ENCODE measurements at regions not wholly inside any gene's neighbourhood (a gene's known extent, or its start where the extent isn't known, plus 50 kb on each side); places are given as distances from the start of the nearest gene placed in this dataset.
"Not testable (repeated sequence)": the region's sequence is repeated elsewhere in the genome, so short reads cannot be mapped to it uniquely, and the experiment has no call there.

DNA sequence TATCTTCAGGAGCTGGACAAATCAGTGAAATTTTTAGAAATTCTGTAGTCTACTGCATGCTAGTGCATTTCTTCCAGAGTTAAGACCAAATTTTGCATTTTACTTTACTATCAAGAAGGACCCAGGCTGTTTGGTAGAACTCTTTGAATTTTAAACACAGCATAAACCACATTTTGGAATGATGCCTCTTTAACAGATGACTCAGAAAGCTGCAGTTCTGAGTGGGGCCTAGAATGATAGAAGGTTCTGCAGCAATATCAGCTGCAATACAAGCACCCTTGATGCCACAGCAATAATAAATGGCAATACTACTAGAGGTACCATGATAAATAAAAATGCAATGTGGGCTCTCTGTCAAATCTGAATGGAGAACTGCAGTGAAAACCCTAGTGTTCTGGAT lies 198.7 kb downstream of the TMA16 start:
- Histone ChIP-seq H3K36me3 (ENCODE audit: low read depth) (no peaks in the 10 kb centered on the region), H3K4me3 (no peak overlapping the region), H3K9me3 (no peaks in the 10 kb centered on the region), H3K4me1 (ENCODE audit: low read depth) (no peaks in the 10 kb centered on the region)
- no peak for DNase-seq
- TF ChIP-seq, protein P1, sequence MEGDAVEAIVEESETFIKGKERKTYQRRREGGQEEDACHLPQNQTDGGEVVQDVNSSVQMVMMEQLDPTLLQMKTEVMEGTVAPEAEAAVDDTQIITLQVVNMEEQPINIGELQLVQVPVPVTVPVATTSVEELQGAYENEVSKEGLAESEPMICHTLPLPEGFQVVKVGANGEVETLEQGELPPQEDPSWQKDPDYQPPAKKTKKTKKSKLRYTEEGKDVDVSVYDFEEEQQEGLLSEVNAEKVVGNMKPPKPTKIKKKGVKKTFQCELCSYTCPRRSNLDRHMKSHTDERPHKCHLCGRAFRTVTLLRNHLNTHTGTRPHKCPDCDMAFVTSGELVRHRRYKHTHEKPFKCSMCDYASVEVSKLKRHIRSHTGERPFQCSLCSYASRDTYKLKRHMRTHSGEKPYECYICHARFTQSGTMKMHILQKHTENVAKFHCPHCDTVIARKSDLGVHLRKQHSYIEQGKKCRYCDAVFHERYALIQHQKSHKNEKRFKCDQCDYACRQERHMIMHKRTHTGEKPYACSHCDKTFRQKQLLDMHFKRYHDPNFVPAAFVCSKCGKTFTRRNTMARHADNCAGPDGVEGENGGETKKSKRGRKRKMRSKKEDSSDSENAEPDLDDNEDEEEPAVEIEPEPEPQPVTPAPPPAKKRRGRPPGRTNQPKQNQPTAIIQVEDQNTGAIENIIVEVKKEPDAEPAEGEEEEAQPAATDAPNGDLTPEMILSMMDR (IDR thresholded peaks at IDR 0.05), result no peak
- no peak for ATAC-seq
- intact Hi-C loops (cut with DNase I, micrococcal nuclease), result no loop called here

DNA sequence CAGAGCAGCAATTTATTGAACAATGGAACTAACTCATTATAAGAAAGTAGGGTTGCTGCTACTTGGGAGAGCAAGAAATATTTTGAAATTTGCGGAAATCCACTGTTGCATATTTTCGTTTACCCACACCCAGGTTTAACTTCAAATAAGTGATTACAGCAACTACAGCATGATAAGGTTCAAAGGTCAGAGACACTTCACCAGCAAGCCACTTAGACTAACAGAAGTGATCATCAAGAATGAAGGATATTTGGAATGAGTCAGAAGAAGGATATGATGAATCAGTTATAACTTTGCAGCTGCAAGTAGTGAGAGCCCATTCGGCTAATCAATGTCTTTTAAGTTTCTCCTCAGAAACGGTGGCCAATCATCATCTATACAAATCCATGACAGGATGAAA lies 199.3 kb downstream of the TMA16 start:
- H3K4me3 ChIP-seq, result no peak overlapping the region
- H3K9me3 ChIP-seq, result no peaks in the 10 kb centered on the region
- TF ChIP-seq, protein P1 (IDR thresholded peaks at IDR 0.05), result no peak
- no peaks in the 10 kb centered on the region for H3K4me1 ChIP-seq (ENCODE audit: low read depth)
- DNase-seq, result no peak
- ATAC-seq, result no peak
- intact Hi-C loops (cut with DNase I, micrococcal nuclease), result no loop called here
- no peaks in the 10 kb centered on the region for H3K36me3 ChIP-seq (ENCODE audit: low read depth)

DNA sequence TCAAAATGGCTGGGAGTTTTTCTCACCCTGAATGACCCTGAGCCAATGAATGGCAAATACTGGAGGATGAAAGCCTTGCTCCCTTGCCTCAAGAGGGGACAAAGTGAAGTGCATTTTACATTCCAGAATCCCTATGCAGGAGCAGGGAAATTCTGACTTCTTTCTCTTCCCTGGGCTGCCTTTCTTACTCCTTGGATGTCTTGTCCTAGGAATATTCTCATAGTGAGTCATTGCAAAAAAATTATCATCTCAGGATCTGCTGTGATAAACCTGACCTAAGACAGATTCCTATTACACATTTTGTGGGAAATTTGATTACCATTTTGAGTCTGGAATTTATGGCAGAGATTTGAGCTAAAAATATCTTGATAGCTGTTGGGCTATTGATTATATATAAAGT lies 199.9 kb downstream of the TMA16 start:
- TF ChIP-seq, protein P1 (IDR thresholded peaks at IDR 0.05), result no peak
- H3K36me3 ChIP-seq (ENCODE audit: low read depth), result no peaks in the 10 kb centered on the region
- ATAC-seq, result no peak
- no peaks in the 10 kb centered on the region for H3K4me1 ChIP-seq (ENCODE audit: low read depth)
- intact Hi-C loops (cut with DNase I, micrococcal nuclease), result no loop called here
- H3K9me3 ChIP-seq, result no peaks in the 10 kb centered on the region
- DNase-seq, result no peak
- no peak overlapping the region for H3K4me3 ChIP-seq

DNA sequence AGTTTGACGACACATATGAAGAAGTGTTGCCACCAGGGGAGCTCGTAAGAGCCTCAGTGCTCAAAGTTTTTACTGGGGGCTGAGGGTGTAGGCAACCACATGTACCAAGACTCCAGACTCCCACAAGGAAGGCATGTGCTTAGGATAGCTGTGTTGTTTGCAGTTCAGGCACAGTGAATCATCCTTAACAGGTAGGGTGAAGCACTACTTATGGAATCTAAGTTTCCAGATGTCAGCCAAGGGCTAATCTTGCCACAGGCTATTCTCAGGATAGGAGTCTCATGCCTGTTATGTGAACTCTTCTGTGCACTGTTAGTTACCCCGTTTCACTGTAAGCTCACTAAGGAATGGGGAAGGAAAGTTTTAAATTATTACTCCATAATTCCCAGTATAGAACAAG lies 202.6 kb downstream of the TMA16 start:
- TF ChIP-seq, protein P1 (IDR thresholded peaks at IDR 0.05), result no peak
- ATAC-seq, result no peak
- DNase-seq, result no peak
- Histone ChIP-seq H3K9me3 (no peaks in the 10 kb centered on the region), H3K4me3 (no peak overlapping the region), H3K36me3 (ENCODE audit: low read depth) (no peaks in the 10 kb centered on the region), H3K4me1 (ENCODE audit: low read depth) (no peaks in the 10 kb centered on the region)
- intact Hi-C loops (cut with DNase I, micrococcal nuclease), result no loop called here

DNA sequence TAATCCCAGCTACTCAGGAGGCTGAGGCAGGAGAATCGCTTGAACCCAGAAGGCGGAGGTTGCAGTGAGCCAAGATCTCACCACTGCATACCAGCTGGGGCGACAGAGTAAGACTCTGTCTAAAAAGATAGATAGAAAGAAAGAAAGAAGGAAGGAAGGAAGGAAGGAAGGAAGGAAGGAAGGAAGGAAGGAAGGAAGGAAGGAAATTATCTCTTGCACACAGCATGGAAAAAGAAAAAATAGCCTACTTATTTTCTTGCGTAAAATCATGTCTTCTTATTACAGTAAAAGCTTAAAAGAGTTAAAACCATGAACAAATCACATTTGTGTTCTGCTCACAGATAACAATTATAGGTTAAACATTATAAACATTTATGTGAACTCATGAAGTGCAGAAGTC lies 205.9 kb downstream of the TMA16 start:
- H3K9me3 ChIP-seq; intact Hi-C loops (cut with DNase I, micrococcal nuclease); DNase-seq; H3K36me3 ChIP-seq (ENCODE audit: low read depth); H3K4me1 ChIP-seq (ENCODE audit: low read depth); H3K4me3 ChIP-seq; ATAC-seq: not testable (repeated sequence)

DNA sequence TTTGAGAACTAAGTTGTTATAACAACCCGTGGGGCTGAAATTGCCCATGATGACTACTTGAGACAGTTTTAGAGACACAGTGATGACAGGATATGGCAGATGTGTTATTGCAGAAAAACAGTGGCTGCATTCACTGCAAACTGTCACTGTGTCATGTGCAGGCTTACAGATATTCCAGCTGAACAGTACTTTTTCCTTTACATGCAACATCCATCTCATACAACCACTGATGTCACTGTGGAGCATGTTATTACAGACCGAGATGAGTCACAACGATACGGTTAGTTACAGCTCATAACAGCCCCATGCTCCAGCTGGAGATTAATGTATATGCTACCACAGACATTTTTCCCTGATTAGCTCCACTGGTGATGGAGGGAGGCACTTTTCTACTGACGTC lies 207.4 kb downstream of the TMA16 start:
- ATAC-seq, result no peak
- H3K4me1 ChIP-seq (ENCODE audit: low read depth), result no peaks in the 10 kb centered on the region
- no peaks in the 10 kb centered on the region for H3K9me3 ChIP-seq
- TF ChIP-seq, protein P1 (IDR thresholded peaks at IDR 0.05), result no peak
- no peak overlapping the region for H3K4me3 ChIP-seq
- no peaks in the 10 kb centered on the region for H3K36me3 ChIP-seq (ENCODE audit: low read depth)
- intact Hi-C loops (cut with DNase I, micrococcal nuclease), result no loop called here
- no peak for DNase-seq
